GM21576 (cell line): ENCODE measurements at regions not wholly inside any gene's neighbourhood (a gene's known extent, or its start where the extent isn't known, plus 50 kb on each side); places are given as distances from the start of the nearest gene placed in this dataset.

Experiments
- ATAC-seq: cut with Tn5 transposase; IDR thresholded peaks from one replicate; pipeline ENCODE4 v1.9.1; 2021; ENCODE audit warnings: mild to moderate bottlenecking, moderate library complexity; ENCODE audit not compliant: unreplicated experiment

DNA sequence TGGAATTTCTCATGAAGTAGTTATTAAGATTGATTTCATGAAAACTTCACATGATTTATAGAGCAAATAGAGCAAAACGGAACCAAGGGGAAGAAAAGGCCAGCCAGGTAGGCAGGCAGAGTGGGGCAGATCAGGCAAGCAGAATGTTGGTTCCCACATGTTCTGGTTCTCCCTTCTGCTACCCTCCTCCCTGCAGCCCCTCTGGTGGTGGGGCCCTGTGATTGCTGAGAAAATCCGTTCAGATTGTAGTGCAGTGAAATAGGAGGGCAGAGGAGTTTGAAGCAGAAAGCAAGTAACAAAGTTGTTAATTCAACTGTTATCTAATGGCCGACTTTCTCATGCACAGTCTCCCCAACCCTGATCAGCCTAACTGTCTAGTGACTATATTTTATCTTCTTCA lies 185.3 kb downstream of the MID1IP1 start:
- ATAC-seq = no peak

DNA sequence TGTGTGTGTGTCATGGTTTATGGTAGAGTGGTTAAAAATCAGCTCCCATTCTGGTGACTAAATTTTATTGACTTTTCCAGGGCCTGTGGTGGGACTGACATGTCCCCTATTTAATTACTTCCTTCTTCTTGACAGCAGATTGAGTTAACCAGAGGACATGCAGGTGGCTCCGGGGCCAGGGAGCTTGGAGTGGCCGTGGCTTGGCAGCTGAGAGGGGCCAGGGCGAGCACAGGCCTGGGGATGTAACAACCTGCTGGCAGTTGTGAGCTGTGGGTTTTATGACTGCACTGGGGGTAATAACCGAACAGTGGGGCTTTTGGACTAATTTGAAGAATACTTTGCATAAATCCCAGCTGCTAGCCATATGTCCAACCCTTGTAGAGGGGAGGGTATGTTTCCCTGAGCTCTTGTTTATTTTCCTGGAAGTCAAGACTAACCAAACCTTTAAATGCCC lies 186.0 kb downstream of the MID1IP1 start:
- ATAC-seq = no peak

DNA sequence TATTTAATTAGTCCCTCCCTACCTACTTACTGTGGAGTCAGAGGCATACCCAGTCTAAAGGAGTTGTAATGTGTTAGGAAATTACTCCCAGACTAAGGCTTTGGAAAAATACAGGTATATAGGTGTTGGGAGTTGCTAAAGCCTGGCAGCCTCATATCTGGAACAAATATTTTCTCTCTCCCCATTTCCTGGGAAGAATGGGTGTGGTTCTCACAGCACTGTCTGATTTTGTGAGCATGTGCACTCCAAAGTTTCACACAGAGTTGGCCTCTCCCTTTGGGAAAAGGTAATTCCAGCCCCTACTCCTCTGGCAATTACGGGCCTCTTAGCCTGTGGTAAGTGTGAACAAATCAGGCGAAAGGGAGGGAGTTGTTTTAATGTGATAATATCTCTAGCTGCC lies 187.0 kb downstream of the MID1IP1 start:
- ATAC-seq = no peak

DNA sequence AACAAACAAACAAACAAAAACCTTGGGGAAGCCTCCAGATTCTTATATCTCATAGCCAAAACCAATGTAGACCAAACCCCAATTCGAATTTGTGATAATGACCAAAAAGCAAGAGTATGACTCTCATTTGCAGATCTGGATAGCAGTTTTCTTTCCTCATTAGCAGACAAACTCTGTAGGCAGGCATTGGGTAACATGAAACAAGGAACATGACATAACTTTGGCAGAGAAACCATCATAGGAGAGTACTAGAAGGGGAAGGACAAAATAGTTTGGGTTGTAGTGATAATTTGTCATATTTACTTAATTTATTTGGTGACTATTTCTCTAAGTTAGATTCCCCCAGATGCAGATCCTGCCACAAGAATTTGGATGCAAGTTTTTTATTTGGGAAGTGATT lies 187.8 kb downstream of the MID1IP1 start:
- ATAC-seq = no peak

- no peak for ATAC-seq
These were observed 190.6 kb downstream of the MID1IP1 start for GRCh38 chrX:38991656-38992440.

DNA sequence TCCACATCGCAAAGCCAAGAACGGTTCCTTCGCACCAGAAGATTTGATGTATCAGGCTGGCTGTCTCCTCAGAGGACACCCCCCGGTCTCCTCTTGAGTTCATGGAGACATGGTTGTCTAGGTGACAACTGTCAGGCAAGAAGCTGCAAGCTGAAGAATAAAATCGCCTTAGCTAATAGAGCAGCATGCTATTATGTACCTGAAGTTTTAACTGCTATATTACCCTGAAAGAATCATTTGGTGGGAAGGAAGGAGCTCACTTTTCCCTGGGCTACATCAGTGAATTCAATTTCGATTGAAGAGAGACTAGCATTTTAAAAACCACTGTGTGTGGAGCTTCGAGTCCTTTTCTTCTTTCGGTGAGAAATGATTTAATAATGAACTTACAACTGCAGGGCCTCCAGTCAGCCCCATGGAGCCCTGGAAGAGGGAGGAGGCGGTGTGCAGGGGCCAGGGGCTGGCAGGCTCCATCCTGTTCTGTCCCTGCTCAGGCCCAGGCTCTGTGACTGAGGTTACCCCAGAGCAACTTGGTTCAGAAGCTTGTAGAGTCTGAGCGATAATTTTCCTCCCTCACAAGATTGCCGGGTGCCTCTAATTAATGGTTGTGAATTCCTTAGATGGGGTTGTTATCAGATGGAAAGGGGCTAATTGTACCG lies 191.3 kb downstream of the MID1IP1 start:
- ATAC-seq = no peak

GRCh38 chrX:38993500-38993899 lies 192.2 kb downstream of the MID1IP1 start:
- ATAC-seq = no peak

DNA sequence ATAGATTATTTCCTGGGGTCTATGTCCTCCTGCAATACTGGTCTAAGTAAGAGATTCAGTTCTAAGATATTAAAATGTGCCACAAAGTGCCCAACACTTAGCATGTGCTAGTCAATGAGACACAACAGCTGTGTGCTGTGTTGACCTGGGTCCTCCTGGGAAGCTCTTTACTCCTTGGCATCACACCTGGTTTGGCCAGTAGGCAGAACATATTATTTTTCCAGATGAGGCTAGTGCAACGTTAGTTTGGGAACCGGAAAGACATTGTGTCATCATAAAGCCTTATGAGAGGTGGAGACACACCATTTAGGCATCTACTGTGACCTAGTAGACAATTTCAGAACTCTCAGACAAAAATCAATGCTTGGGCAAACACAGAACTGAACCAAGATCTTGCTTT lies 197.8 kb downstream of the MID1IP1 start:
- no peak for ATAC-seq

GRCh38 chrX:38999967-39000745 lies 198.9 kb downstream of the MID1IP1 start:
- no peak for ATAC-seq

- no peak for ATAC-seq
These were observed 199.5 kb downstream of the MID1IP1 start for GRCh38 chrX:39000802-39001201.

GRCh38 chrX:39002466-39002865 lies 201.2 kb downstream of the MID1IP1 start:
- no peak for ATAC-seq

DNA sequence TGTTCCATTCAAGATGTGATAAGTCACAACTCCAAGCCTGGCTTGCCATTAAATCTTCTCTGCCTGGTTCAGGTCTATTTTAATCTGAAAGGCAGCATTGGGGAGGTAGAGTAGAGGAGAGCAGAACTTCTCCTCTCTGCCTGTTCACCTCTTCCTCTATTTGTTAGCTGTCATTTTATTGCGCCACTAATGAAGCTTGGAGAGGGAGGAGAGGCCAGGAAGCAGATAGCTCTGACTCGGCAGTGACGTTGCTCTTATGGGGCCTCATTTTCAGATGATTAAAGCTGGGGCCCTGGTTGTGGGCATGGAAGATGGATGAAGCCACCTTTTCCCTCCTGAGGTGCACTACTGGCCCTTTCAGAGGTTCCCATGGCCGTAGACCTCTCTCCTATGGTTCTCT lies 207.3 kb downstream of the MID1IP1 start:
- ATAC-seq = no peak

DNA sequence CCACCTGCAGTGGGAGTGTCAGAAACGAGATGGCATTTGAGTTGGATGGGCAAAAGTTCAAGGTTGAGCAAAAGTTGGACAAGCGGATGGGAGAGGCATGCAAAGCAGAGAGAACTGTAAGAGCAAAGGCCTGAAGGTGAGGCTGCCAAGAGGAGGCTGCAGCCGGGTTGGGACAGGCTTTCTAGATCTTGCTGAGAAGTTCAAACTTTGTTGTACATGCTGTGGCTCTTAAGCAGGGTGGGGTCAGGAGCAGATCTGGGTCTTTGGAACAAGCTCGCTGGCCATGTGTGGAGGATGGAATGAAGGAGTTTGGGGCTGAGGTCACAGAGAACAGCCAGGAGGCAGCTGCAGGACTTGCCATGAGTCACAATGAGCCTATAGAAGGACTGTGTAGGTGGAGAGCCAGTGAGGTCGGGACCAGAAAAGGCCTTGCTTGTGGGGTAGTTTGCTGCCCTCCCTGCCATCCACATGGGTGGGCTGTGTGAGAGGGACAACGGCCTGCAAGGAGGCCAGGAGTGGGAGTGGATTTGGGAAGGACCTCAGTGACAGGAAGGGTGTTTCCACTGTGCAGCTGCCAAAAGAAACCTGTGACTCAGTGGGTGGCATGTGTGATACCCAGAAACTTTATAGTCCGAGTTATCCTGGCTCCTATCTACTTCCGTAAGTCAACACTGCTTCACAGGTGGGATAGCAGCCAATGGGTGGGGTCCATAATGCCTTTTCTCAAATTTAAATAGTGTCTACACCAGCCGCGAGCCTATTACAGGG lies 210.4 kb downstream of the MID1IP1 start:
- ATAC-seq = no peak

- ATAC-seq = no peak
These were observed 211.4 kb downstream of the MID1IP1 start for GRCh38 chrX:39012621-39013111.

- no peak for ATAC-seq
These were observed 215.3 kb downstream of the MID1IP1 start for GRCh38 chrX:39016556-39016955.

DNA sequence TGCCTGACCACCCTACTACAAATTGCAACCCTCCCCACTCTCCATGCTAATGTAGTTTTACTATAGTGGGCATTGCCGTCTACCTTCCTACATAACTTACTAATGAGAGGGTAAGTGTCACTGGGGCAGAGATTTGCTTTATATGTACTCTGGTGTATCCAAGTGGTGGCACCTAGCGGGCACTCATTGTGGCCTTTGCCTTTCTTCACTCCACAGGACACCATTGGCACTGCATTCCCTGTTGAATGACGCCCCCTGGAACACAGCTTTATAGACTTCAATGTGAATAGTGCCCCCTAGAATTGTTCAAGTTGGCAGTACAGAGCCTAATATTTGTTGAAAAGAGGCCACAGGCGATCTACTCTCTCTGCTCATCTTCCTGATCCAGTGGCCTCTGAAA lies 215.8 kb downstream of the MID1IP1 start:
- ATAC-seq = no peak

- ATAC-seq = no peak
These were observed 216.5 kb downstream of the MID1IP1 start for GRCh38 chrX:39017716-39018115.

DNA sequence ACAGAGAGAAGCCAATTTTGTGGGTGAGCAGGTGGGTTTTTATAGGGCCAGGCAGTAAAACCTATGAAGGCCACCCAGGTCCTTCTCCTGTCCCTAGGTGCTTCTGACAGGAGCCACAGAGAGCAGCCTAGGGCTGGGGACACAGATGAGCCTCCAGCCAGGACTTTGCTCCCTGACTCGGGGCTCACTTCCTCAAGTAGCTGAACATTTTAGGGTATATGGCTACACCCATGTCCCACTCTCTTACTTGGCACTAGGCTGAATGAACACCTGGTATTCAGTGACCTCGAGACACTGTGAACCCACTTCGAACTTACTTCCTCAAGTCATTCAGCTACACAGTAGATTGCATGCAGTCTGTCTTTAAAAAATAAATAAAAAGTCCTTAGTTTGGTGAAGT lies 217.3 kb downstream of the MID1IP1 start:
- no peak for ATAC-seq

DNA sequence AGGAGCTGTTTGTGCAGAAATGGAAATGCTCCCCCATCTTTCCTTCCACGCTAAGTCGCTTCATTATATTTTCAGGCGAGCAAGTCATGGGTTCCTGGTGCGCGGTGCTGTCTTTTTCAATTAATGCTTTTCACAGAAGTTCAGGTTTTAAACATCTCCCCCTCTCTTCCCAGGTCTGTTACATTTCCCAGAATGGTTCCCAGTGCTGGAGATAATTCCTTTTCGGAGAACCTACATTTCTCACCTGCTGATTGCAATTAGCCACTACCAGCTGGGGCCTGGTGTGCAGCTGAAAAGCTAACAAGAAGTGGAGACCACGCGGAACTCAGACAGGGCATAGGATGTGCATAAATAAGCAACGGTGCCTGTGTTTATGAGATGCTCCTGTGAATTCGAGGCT lies 217.8 kb downstream of the MID1IP1 start:
- no peak for ATAC-seq

DNA sequence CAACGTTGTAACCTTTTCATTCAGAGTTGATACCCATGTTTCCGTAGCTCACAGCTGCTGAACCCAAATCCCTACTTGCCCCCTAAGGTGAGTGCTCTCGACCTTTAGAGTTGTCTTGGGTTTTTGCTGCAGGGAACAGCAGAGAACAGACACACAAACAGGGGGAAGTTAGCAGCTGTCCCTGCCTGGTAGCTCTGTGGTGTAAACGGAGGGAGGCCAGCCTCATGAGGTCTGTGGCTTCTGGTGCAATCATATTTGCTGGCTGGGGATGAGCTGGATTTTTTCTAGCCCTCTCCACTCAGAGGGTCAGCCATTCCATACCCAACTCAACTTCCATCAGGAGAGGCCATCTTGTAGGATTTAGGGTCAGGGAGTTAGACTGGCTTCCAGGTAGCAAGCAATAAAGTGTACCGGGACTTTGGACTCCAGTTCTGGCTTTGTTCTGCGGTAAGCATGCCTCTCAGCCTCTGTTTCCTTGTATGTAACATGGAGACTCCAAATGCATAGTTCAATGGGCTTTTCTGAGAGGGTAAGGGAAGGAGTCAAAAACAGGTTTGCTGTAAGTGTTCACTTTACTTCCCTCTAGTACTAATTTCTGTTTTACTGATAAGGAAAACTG lies 218.9 kb downstream of the MID1IP1 start:
- no peak for ATAC-seq
